HUDEP-2 (cell line): ENCODE measurements at regions not wholly inside any gene's neighbourhood (a gene's known extent, or its start where the extent isn't known, plus 50 kb on each side); places are given as distances from the start of the nearest gene placed in this dataset.
"Not testable (repeated sequence)": the region's sequence is repeated elsewhere in the genome, so short reads cannot be mapped to it uniquely, and the experiment has no call there.

Experiments used
- DNase-seq, 76 experiments: peaks; one replicate each; lab custom pipeline; 2025; ENCODE audit not compliant: unreplicated experiment in 76 of 76; lab: John Stamatoyannopoulos, UW

DNA sequence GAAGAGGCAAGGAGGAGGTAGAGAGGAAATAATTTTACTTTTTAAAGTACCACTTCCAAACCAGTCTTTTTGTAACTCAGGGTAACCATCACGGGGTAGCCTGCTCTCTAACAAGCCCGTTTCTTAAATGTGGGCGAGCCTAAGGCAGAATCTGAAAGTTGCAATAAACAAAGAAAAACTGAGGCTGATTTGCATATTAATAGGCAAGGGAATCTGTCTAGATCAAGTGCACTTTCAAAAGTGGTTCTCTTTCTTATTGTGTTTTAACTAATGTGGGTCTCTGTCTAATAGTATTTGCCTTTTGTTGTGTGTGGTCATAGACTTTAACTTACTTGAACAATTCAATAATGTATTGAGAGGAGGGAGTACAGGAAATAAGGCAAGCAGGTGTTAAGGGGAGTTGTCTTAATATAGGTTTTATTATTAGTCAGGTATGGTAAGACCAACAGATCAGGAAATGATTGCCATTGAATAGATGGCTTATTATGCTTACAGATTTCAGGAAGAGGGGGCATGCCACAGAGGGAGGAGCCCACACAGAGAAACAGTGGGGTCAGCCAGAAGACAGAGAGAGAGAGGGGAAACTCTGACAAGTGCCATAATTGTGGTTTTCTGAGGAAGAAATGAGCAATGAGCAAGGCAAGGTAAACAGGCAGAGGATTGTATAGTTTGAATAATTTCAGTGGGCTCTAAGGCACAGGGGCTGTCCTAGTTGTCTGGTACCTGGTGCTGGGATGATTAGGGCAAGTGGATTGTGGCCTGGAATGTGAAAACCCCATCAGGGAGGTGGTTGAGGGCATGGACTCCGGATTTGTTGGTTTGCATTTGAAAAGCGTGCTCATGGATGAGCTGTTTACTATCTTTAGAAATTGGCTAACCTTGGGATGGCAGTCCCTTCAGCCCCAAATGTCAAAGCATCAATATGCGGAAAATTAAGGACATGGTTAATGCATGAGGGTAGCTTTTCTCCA lies 237.2 kb downstream of the TOX3 start:
- DNase-seq = no peak

DNA sequence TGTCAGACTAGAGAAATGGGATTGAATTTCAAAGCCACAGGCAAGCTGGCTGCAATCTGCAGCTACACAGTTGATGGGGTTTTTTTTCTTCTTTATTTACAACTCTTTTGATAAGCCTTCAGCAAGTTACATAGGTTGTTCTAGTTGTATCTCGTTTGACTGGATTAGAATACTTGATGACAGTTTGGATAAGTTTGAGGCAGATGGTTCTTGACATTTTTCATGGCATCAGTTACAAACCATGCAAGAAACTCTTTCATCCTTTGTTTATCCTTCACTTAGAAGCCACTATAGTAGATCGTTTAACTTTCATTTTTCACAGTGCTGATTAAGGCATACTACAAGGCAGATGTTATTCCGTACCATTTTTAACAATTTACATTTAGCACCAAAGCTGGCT lies 238.9 kb downstream of the TOX3 start:
- no peak for DNase-seq

DNA sequence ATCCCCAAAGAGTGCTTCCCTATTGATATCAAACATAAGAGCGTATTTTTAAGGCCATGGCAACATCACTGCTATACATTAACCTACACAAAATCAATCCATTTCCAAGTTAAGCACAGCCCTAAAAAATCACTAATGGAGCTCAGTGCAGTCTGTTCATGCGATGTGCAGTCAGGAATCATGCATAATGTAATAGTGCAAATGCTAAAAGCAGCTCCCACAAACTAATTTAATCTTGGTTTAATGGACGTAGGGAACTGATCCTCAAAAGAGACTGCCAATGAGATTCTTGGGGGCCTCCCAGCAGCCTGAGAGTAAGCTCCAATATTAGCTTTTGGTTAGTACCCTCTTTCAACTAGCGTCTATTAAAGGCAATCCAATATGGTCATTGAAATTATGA lies 245.9 kb downstream of the TOX3 start:
- DNase-seq = no peak

DNA sequence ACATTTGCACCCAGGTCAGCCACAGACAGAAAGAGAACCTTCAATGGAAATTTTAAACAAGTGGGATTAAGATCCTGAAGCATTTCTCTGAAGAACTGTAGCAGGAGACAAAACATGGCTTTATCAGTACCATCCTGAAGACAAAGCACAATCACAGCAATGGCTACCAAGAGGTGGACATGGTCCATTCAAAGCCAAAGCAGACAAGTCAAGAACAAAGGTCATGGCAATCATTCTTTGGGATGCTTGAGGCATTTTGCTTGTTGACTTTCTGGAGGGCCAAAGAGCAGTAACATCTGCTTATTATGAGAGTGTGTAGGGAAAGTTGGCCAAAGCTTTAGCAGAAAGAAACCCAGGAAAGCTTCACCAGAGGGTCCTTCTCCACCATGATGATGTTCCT lies 248.2 kb downstream of the TOX3 start:
- no peak for DNase-seq

GRCh38 chr16:52296706-52297315 lies 250.1 kb downstream of the TOX3 start:
- not testable (repeated sequence) for DNase-seq

- DNase-seq = no peak
Observed at GRCh38 chr16:52296076-52296475, 250.9 kb downstream of the TOX3 start.

GRCh38 chr16:52294660-52295059 lies 252.3 kb downstream of the TOX3 start:
- no peak for DNase-seq

DNA sequence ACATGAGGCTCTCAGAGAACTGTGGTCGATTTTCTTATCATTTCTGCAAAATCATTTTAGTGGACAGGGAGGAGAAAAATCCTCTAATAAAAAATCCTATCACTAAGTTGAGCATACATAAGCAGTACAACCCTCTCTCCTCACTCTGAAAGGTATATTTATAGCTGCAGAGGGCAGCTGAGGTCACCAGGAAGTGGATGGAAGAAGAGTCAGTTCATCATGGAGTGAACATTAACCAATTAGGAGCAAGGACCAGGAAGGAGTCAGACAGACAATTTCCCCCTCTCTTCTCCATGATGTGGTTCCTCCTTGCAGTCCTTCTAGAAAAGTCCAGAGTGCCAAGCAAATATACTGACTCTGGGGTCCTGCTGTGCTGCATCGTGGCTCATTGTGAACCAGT lies 253.7 kb downstream of the TOX3 start:
- no peak for DNase-seq

DNA sequence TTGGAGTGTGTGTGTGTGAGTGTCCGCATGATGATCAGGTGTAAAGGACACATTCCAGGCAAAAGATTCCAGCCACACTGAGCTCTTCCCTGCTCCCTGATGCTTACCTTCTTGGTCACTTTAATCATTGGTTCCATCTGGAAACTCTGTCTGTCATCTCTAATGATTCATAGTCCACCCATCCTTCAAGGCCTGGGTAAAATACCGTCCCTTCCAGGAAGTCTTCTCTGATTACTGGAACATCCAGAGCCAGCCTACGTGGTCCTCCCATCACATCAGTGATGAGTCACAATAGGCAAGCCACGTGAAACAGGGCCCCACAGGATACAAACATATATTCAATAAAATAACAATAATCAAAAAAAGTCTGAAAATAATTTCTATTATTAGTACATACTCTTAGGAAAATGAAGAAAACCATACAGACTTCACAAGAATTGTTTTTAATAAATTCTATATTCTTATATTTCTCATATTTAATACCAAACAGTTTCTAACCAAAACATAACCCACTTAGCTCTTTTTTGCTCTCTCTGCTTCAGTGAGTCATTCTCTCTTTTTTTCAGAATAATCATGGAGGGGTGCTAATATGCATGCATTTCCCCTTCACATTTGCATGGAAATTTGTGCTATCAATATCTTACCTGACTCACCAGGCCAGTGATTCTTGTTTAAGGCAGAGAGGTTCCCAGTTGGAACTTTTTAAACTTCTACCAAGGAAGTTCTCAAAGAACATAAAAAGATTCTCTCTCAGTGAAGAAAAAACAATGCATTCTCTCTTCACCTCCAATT lies 263.2 kb downstream of the TOX3 start:
- no peak for DNase-seq

- no peak for DNase-seq
Observed at GRCh38 chr16:52283018-52283417, 263.9 kb downstream of the TOX3 start.

GRCh38 chr16:52280086-52280485 lies 266.9 kb downstream of the TOX3 start:
- DNase-seq = no peak

DNA sequence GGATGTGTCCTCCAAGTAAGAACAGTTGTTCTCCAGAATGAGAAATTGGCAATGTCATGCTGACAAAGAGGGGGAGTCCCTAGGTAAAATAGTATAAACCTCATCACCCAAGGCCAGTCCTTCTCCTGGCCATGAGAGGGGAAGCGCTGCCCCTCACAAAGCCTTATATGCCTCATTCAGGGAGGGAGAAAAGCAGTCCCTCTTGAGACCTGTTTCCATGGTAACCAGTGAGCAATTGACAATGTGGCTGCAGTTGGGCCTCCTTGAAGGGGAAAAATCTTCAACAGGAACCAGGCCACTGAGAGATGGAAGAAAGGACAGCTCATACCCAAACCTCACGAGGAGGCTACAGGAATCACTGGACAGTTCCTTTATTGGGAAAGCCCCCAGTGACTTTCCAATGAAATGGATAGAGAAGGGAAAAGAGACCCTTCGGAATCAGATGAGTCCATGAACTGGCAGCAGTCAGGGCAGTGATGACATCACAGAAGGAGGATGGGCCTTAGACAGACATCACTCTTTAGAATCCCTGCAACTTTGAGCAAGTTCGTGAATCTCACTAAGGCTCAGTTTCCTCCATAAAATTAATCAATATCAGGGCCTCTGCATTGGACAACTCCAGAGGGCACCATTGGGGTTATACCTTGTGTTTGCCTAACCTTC lies 275.7 kb downstream of the TOX3 start:
- no peak for DNase-seq

DNA sequence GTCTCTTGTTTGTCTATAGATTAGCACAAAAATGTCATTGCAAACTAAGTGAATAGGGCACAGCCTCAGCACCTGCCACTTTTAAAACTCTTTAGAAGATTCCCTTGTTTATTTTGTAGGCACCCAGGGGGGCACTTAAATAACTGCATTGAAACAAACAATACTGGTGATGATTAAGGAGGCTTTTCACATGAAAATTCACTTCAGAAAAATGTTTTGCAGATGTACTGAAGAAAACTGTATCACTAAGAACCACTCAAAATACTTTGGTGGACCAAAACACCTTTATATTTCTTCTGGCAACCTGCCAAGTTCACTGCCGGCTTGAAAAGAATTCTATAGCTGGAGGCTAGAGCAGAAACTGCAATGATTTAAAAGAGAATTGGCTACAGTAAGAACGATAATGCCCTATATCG lies 281.5 kb downstream of the TOX3 start:
- no peak for DNase-seq

DNA sequence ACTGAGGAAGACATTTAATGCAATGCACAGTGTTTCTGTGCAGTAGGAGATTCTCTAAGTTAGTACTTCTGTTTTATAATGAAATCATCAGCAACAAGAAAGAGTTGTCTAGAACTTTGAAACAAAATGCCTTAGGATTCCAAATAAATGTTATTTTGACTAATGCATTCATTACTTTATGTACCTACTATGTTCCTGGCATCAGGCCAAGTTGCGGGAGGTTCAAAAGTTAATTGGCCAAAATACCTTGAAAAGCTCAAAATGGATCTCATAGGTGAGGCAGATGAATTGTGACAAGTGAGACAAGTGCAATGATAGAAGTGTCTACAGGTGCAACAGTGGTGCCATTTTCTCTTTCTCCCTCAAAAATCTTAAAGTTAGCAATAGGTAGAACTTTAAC lies 289.4 kb downstream of the TOX3 start:
- no peak for DNase-seq

GRCh38 chr16:52256310-52257078 lies 290.4 kb downstream of the TOX3 start:
- DNase-seq = no peak

- DNase-seq = no peak
Observed at GRCh38 chr16:52254746-52255145, 292.2 kb downstream of the TOX3 start.

GRCh38 chr16:52252680-52253079 lies 294.3 kb downstream of the TOX3 start:
- DNase-seq = no peak

GRCh38 chr16:52251495-52251894 lies 295.4 kb downstream of the TOX3 start:
- DNase-seq = no peak

DNA sequence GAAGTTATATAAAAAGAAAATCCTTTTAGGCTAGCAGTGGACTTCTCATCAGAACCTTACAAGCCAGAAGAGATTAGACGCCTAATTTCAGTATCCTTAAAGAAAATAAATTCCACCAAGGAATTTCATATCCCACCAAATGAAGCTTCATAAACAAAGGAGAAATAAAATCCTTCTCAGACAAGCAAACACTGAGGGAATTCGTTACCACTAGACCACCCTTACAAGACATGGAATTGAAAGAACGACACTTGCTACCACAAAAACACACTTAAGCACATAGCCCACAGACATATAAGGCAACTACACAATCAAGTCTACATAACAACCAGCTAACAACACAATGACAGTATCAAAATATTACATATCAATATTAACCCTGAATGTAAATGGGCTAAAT lies 299.2 kb downstream of the TOX3 start:
- no peak for DNase-seq

DNA sequence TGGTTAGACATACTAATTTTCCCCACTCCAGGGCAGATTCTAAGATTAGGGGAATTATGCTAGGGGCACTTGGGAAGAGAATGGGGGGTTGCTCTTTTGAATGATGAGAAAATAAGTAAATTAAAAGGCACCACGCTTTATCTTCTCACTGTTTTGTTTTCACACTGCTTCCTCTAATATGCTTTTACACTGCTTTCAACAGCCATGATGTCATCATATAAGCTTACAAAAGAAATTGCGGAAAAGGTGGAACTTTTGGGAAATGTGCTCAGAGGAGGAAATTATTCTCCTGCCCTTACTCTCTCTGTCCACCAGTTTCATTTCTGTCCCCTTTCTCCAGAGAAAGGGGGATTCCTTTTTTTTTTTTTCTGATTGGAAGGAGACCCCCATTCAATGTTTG lies 308.2 kb downstream of the TOX3 start:
- no peak for DNase-seq
